SIG-M5 treated with dmso at 0.1 percent for 504 hours (cell line): ENCODE measurements at regions not wholly inside any gene's neighbourhood (a gene's known extent, or its start where the extent isn't known, plus 50 kb on each side); places are given as distances from the start of the nearest gene placed in this dataset.

Experiments used
- DNase-seq: peaks from one replicate; lab custom pipeline; 2025; ENCODE audit not compliant: unreplicated experiment; lab: John Stamatoyannopoulos, UW

DNA sequence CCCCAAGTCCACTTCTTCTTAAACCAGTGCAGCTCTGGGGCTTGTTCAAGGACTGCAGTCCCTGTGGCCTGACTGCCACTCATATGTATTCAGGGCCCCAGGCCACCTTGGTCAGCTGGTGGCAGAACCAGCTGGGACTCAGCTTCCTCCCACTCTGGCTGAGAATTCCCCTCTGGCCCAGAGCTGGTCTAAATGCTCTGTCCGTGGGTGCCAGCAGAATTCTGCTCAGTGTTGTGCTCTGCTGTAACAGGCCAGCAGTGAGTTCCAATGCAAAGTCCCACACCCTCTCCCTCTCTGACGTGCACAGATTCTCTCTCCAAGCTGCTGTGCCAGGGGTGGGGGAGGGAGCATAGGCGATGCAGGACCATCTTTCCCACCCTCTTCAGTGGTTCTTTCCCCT, 210.4 kb upstream of the RGS6 start:
- no peak for DNase-seq

DNA sequence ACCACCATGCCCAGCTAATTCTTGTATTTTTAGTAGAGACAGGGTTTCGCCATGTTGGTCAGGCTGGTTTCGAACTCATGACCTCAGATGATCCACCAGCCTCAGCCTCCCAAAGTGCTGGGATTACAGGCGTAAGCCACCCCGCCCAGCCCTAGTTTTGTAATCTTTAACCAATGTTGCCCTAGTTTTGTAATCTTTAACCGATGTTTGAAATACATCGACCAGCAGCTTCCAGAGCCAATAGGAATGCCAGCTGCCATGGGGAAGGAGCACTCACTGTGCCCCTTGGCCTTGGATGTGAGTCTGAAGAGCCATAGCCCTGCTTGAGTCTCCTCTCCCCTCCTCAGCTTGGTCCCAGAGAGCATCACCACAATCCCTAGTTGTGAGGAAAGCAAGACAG, 209.3 kb upstream of the RGS6 start:
- DNase-seq, result peak; percentile 9

DNA sequence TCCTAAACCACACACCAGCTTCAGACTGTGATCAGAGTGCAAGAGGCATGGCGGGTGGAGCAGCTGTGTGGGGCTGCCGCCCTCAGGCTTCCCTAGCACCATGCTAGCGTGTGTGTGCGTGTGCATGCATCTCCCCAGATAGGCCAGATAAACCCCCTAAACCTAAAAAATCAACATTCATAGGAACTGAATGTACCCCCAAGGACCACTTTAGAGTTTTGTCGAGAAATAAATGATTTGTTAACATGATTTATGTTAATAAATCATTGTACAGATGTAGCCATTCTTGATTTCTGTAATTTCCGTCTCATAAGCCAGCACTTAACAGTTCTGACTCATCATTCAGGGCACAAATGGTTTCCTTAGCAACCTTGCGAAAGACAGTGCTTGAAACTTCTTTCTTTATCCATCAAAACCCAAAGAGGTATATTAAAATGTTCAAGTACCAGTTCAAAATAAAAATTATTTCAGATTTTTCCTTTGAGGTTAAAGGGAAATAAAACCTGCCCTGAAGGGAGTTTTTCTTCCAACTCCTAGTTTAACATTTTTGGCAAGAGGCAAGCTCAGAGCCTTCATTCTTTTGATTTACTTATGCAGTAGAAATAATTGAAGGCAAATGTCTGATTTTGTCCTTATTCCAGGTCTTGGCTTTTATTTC, 206.2 kb upstream of the RGS6 start:
- DNase-seq, result peak; percentile 46

DNA sequence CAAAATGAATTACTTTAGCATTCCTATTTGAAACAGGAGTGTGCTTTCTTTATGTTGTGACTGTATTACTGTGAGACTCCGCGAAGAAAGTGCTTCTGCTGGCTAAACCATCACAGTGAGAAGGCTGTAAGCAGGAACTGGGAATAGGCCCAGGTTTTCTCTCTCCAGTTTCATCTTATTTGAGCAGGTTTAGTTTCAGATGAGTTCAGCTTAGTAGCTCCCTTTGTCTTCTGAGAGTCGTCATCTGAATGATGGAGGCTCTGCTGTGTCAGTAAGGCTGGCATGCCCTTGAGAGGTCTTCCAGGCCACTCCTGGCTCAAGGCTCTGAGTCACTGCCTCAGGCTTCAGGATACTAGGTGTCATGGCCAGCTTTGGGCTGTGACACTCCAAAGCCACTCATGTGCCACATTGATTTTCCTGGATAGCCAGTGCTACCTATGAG, 205.6 kb upstream of the RGS6 start:
- no peak for DNase-seq

DNA sequence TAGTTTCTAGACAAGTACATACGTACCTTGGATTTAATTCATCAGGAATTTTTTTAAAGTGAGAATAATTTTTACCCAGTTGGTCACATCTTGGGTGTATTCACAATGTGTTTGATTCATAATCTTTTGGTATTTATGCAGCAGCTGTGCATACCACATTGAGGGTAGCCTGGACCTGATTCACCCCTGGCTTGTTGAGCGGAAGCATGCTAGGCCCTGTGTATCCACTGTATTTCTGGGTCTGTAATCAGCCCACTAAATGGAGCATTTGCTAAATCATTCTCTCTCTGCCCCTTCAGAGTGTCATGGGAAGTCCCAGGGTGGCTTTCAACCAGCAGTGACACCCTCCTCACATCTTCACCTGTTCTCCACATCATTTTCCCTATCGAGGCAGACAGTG, 203.8 kb upstream of the RGS6 start:
- no peak for DNase-seq

DNA sequence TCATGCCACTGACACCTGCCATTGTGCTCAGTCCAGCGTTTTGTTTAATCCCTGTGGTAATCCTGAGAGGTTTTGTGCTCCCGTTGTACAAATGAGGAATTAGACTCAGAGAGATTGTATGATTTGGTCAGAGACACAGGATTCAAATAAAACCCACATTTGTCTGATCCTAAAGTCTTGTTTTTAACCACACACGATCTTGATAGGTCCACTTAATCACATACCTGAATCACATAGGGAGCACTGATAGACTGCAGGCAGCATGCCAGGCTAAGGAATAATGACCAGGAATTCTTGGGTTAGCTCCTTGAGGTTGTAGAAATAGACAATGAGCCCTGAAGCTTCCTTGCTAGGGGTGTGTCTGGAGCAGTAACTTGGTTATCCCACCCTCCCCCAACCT, 202.6 kb upstream of the RGS6 start:
- DNase-seq, result no peak

DNA sequence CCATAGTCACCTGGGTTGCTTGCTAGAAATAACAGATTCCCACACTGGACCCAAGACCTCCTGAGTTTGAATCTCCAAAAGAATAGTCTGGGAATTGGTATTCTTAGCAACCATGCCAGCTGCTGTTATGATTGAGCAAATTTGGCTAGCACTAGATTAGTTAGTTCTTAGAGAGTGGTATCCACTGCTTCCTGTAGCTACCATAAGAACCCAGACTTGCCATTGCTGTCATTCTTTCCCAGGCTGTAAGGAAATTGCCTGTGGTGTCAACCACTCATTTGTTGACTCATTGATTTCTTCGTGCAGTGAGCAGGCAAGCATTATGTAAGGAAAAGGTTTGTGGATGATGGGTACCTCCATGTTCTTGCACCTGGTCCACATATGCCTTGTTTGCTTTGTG, 201.8 kb upstream of the RGS6 start:
- DNase-seq, result no peak

DNA sequence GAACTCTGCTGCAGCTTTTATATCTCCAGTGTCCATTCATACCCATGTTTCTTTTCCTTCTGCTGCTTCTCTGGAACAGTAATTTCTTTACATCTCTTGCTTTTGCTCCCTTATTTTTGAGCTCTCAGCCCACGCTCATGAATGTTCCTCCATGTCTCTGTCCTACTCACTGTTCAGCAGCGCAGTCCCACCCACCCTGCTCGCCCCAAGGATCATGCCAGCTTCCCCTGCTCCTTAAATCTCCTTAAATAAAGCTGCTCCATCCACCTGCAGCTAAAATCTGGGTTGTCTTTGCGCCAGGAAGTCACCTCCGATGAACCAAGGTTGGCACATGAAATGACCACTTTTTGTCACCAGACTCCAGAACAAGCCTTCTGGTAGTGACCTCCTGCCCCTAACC, 201.1 kb upstream of the RGS6 start:
- DNase-seq, result no peak

DNA sequence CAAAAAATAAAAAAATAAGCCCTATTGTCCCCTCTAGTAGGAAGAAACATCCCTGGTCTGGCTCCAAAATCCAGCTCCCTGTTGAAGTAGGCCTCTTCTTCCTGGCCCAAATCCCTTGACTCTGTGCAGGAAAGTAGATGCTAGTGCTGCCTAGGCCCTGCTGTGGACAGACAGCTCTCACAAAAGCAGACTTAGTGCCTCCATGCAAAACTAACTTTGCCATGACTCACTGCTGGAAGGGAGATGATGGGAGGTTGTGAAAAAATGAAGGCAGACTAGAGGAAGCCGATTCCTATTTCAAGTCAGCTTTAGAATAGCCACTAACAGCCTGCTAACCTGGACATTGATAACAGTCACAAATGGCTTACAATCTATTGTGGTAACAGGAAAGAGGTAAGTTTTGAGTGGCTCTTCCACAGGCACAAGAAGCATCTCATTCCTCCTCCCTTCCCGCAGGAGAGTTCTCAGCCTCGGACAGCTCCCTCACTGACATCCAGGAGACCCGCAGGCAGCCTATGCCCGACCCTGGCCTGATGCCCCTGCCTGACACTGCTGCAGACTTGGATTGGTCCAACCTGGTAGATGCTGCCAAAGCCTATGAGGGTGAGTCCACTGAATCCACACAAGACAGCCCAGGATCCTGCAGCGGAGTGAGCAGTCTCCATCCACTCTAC, 198.9 kb upstream of the RGS6 start:
- DNase-seq, result no peak

DNA sequence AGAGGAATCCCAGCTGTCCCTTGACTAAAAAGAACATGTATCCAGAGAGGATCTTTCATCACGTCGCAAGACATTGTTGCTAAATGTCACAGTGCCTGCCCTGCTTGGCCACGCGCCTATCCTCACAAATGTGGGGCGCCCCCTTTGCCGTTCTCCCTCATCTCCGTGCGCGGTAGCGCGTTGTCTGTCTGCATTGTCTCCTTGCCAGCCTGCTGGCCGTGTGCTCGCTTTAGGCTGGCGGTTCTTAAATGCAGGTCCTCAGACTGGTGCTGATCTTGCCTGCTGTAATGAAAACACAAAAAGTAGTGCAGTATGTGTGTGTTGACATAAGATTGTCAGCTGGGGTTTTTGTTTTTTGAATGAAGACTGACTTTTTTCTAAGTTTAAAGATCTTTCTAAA, 198.2 kb upstream of the RGS6 start:
- no peak for DNase-seq

DNA sequence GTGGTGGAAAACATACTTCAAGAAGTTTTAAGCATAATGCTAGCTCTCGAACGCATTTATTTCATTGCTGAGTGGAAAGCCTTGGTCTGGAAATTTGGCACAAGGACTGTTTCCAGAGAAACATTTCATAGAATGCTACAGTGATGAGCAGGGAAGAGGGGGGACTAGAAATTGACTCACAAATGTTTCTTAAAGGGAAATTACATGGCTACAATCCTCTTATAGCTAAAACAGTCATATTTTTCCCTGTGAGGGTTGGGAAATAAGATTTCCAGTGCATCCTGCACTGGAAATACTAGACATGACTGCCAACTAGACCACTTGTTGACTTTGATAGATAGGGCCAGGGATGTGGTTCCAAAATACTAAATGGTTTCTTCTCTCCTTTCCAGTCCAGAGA, 197.3 kb upstream of the RGS6 start:
- DNase-seq, result no peak

DNA sequence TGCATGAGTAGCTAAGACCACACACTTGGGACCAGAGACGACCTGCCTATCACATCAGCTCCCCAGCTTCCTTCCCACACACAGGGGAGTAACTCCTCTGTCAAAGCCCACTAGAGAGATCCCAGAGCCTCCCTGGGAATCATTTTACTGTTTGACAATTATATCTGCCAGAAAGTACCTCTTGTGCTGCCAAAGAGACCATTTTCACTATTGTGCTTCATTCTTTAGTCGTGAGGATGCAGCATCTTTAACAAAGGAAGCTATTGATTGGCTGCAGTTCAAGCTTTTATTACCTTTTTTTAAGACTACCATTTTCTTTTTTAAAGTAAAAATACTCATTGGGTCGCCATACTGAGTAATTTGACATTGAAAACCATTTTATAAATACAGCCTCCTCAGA, 194.5 kb upstream of the RGS6 start:
- DNase-seq, result no peak

DNA sequence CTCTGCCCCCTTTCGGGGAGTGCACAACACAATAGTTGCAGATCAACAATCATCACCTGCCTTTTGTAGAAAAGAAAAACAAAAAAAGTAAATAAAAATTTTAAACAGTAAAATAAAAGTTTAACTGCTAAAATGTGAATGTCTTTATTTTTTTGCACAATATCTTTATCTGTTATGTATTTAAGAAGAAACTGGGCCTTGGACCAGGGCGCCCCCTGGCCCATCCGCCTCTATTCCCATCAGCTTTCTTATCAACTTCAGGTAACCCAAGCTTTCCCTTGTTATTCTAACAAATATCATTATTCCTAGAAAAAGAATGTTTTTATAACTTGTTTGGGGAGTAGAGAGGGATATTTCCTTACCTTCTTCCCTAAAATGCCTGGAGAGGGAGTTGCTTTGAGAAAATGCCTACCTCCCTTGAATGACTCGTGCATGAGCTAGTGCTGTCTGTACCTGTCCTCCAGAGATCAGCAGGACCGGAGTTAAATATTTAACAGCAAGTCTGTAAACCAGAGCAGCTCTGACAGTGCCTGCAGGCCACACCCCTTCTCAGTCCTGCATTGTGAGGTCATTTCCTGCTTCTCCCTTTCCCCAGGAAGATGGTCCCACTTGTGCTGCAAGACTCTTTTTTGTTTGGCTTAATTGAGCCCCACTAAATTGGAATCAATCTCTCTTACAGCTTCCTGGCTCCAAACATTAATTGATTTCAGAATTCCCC, 192.8 kb upstream of the RGS6 start:
- DNase-seq, result peak; percentile 14

DNA sequence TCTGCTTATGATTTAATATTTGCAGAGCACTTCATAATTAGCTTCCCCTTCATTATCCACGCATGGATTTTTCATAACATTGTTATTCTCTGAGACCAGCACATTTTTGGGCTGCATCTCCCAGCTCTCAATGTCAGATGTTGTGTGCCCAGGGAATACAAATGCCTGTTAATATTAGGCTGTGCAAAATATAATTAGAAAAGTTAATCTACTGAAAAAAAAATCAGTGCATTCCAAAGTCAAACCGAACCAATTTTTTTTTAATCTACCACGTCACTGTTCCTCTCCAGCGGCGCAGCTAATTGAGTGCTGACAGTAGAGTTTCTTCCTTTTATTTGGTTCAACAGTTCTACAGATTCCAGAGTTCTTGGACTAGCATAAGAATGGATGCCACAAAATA, 191.0 kb upstream of the RGS6 start:
- DNase-seq, result no peak

DNA sequence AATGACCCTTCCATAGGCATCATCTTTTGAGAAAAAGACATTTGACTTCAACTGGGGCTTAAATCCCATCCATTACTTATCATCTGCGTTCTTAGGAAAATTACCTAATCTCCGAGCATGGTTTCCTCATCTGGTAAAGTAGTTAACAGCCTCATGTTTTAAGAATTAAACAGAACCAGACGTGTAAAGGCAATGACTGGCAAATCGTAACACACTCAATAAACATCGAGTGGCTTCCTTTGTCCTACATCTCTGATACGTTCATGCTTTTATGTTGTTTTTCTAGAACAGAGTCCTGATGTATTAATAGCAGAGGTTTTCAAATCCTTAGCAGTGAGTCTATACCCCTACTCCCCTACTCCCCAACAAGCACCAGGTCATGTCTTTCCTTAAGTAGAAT, 189.7 kb upstream of the RGS6 start:
- DNase-seq, result no peak

DNA sequence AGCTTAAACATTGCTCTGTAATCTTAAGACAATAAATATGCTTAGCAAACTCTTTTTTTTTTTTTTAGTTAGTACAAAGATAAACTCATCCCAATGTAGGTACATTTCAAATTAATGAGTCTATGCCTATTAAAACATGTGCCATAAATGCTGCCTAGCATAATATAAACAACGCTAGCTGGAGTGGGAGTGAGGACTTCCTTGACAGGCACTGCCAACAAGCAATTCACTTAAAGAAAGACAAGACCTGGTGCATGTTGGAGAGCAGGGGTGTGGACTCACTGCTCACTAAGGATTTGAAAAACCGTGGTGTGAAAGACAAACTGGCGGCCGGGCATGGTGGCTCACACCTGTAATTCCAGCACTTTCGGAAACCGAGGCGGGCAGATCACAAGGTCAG, 187.2 kb upstream of the RGS6 start:
- DNase-seq, result no peak

DNA sequence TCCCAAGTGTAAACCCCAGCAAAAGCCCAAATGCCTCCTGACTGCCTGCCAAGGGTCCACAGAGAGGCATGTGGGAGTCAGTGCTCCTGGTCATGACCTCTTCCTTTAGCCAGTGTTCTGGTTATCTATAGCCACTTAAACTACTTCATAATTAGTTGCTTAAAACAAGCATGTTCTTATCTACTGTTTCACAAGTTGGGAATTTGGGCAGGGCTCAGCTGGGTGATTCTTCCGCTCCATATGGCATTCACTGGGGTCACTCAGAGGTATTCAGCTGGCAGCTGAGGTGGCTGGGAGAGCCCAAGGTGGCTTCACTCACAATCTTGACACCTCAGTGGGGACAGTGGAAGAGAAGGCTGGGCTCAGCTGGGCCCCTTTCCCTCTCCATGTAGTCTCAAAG, 184.0 kb upstream of the RGS6 start:
- no peak for DNase-seq

DNA sequence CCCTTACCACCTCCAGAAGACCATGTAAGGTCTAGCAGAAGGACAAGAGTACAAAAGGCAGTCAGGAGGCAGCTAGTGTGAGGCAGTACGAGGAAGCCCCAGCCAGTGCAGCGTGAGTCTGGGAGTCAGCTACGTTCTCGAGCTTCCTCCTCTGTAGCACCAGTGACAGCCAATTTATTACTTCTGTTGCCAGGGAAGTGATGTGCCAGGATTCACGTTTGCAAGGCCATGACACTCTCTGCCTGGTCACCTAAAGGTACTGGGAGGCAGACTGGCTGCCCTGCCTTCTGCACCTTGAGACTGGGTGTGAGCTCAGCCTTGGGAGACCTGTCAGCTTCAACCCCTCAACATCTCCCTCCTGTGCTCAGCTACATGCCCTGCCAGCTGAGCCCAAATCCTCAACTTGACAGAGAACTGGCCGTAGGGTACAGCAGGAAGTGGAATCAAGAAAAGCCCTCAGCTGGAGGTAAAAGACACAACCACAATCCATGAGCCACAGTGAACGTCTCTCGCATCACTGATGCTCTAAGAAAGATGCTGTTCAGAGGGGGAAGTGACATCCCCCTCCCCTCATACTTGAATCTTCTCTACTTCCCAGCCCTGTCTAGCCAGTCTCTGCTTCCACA, 182.5 kb upstream of the RGS6 start:
- DNase-seq, result no peak

DNA sequence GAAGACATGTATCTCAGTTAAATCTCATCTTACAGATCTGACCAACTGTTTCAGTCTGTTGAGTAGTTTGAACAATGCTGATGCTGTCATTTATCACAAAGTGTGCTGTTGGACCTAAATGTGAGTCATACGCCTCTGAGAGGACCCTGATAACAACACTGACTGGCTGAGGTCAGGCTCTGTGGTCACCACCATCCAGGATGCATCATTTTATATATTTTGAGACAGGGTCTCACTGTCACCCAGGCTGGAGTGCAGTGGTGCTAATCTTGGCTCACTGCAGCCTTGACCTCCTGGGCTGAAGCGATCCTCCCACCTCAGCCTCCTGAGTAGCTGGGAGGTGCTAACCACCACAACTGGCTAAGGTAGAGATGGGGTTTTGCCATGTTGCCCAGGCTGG, 181.0 kb upstream of the RGS6 start:
- no peak for DNase-seq

DNA sequence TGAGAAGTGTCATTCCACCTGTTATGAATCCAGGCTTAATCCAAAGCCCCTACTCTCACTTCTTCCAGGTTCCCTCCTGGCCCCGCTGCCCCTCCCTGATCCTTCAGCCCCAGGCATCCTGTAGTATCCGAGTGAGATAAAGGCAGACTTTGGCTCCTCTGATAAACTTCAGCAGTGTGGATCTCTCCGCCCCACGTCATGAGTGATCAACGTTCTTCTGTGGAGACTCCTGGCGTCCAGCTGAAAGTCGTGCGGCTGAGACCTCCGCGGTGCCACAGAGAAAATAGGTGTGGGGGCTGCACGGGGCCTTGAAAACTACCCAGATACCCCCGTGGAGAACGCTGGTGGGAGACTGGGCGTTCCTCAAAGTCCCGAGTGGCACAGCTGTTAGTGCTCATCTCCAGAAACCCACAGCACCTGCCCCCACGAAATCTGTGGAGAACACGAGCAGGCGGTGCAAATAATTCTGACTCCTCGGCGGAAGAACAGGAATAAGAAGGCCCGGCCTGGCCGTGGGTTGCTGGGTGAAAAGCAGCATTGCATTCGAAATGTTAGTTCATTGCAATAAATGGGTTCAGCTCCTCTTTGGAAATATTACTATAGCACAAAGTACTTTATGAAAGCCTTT, 180.0 kb upstream of the RGS6 start:
- no peak for DNase-seq

DNA sequence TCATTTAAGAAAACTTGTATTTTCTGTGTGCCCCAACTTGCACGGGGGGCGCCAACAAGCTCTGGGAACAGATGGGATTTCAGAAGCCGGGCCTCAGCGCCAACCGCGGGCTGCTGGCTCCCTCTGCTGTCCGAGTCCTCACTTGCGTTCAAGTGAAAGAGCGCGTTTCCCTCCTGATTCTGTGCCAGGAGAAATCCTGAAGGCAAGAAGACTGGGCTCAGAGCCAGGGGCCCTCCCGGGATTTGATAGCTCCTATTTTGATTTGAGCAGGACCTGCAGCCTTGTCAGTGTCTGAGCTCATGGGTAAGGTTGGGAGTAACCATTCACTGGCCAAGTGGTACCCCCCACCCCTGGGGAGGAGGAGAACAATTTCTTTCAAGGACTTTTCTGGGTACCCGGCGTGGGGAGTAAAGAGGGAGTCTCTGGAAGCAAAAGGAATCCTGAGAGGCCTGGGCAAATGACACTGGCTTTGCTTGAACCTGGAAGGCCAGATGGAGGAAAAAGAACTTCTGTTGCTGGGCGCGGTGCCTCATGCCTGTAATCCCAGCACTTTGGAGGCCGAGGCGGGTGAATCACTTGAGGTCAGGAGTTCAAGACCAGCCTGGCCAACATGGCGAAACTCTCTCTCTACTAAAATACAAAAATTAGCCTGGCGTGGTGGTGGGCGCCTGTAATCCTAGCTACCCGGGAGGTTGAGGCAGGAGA, 179.0 kb upstream of the RGS6 start:
- DNase-seq, result peak; percentile 71
